ENCODE measurements at regions not wholly inside any gene's neighbourhood (a gene's known extent, or its start where the extent isn't known, plus 50 kb on each side); places are given as distances from the start of the nearest gene placed in this dataset.

GRCh38 chr4:147078875-147079658 lies 133.4 kb upstream of the TTC29 start:
- Histone ChIP-seq H4K8ac (ENCODE audit: low read depth, low read length) (no peak overlapping the region), H2BK120ac (ENCODE audit: low read depth, low read length) (no peak overlapping the region), H3K36me3 (ENCODE audit: control insufficient read depth, insufficient read depth, low read length) (no peaks in the 10 kb centered on the region), H3K79me2 (ENCODE audit: control insufficient read depth, insufficient read depth, low read length) (no peaks in the 10 kb centered on the region), H4K5ac (ENCODE audit: low read length) (no peak overlapping the region), H2BK15ac (replicated peaks; ENCODE audit: low read depth) (no peak overlapping the region), H3K27me3 (ENCODE audit: insufficient read depth, low read length, poor library complexity) (no peaks in the 10 kb centered on the region), H3K27ac (ENCODE audit: low read depth, low read length) (no peak overlapping the region), H3K79me1 (ENCODE audit: low read length) (no peaks in the 10 kb centered on the region), H3K4me2 (ENCODE audit: low read length) (no peak overlapping the region), H3K4me1 (ENCODE audit: control insufficient read depth, low read depth, low read length) (no peaks in the 10 kb centered on the region), H3K4ac (ENCODE audit: low read depth, low read length) (no peak overlapping the region), H2BK5ac (ENCODE audit: low read length) (no peak overlapping the region), H3K23ac (ENCODE audit: low read length) (no peak overlapping the region), H3K4me3 (ENCODE audit: low read length) (no peak overlapping the region), H3K18ac (ENCODE audit: low read length) (no peak overlapping the region), H3K56ac (ENCODE audit: low read length) (no peak overlapping the region), H2AK5ac (ENCODE audit: low read length) (no peak overlapping the region), H3K9ac (ENCODE audit: low read length) (no peak overlapping the region)
- no peak for DNase-seq
- no CpG with 5 or more reads among the region's 17 CpGs for WGBS (ENCODE audit: extremely low coverage, insufficient coverage, low lambda C conversion rate)

- no peaks in the 10 kb centered on the region for H3K36me3 ChIP-seq (ENCODE audit: control insufficient read depth, insufficient read depth, low read length)
- no peaks in the 10 kb centered on the region for H3K79me1 ChIP-seq (ENCODE audit: low read length)
- H2BK120ac ChIP-seq (ENCODE audit: low read depth, low read length), result no peak overlapping the region
- no peaks in the 10 kb centered on the region for H3K4me1 ChIP-seq (ENCODE audit: control insufficient read depth, low read depth, low read length)
- no peak overlapping the region for H2BK5ac ChIP-seq (ENCODE audit: low read length)
- no peak overlapping the region for H3K23ac ChIP-seq (ENCODE audit: low read length)
- H4K5ac ChIP-seq (ENCODE audit: low read length), result no peak overlapping the region
- H4K8ac ChIP-seq (ENCODE audit: low read depth, low read length), result no peak overlapping the region
- H3K4me3 ChIP-seq (ENCODE audit: low read length), result no peak overlapping the region
- no peak overlapping the region for H3K4me2 ChIP-seq (ENCODE audit: low read length)
- H2BK15ac ChIP-seq (replicated peaks; ENCODE audit: low read depth), result no peak overlapping the region
- H3K9ac ChIP-seq (ENCODE audit: low read length), result no peak overlapping the region
- no peak for DNase-seq
- no peak overlapping the region for H3K18ac ChIP-seq (ENCODE audit: low read length)
- no peaks in the 10 kb centered on the region for H3K79me2 ChIP-seq (ENCODE audit: control insufficient read depth, insufficient read depth, low read length)
- no peak overlapping the region for H3K56ac ChIP-seq (ENCODE audit: low read length)
- no CpG with 5 or more reads among the region's 1 CpG for WGBS (ENCODE audit: extremely low coverage, insufficient coverage, low lambda C conversion rate)
- H3K27me3 ChIP-seq (ENCODE audit: insufficient read depth, low read length, poor library complexity), result no peaks in the 10 kb centered on the region
- no peak overlapping the region for H2AK5ac ChIP-seq (ENCODE audit: low read length)
- H3K27ac ChIP-seq (ENCODE audit: low read depth, low read length), result no peak overlapping the region
- no peak overlapping the region for H3K4ac ChIP-seq (ENCODE audit: low read depth, low read length)
These were observed 139.2 kb upstream of the TTC29 start for GRCh38 chr4:147084861-147085260.

- Histone ChIP-seq H2BK15ac (replicated peaks; ENCODE audit: low read depth) (no peak overlapping the region), H2AK5ac (ENCODE audit: low read length) (no peak overlapping the region), H3K56ac (ENCODE audit: low read length) (no peak overlapping the region), H3K4me1 (ENCODE audit: control insufficient read depth, low read depth, low read length) (no peaks in the 10 kb centered on the region), H3K4ac (ENCODE audit: low read depth, low read length) (no peak overlapping the region), H3K4me3 (ENCODE audit: low read length) (no peak overlapping the region), H4K5ac (ENCODE audit: low read length) (no peak overlapping the region), H3K9ac (ENCODE audit: low read length) (no peak overlapping the region), H3K27me3 (ENCODE audit: insufficient read depth, low read length, poor library complexity) (no peaks in the 10 kb centered on the region), H3K27ac (ENCODE audit: low read depth, low read length) (no peak overlapping the region), H3K4me2 (ENCODE audit: low read length) (no peak overlapping the region), H3K18ac (ENCODE audit: low read length) (no peak overlapping the region), H3K79me1 (ENCODE audit: low read length) (no peaks in the 10 kb centered on the region), H2BK120ac (ENCODE audit: low read depth, low read length) (no peak overlapping the region), H4K8ac (ENCODE audit: low read depth, low read length) (no peak overlapping the region), H2BK5ac (ENCODE audit: low read length) (no peak overlapping the region), H3K79me2 (ENCODE audit: control insufficient read depth, insufficient read depth, low read length) (no peaks in the 10 kb centered on the region), H3K23ac (ENCODE audit: low read length) (no peak overlapping the region), H3K36me3 (ENCODE audit: control insufficient read depth, insufficient read depth, low read length) (no peaks in the 10 kb centered on the region)
- no CpG with 5 or more reads among the region's 2 CpGs for WGBS (ENCODE audit: extremely low coverage, insufficient coverage, low lambda C conversion rate)
- DNase-seq, result no peak
These were observed 140.1 kb upstream of the TTC29 start for GRCh38 chr4:147085781-147086180.

GRCh38 chr4:147088146-147088545 lies 142.5 kb upstream of the TTC29 start:
- Histone ChIP-seq H2BK120ac (ENCODE audit: low read depth, low read length) (no peak overlapping the region), H3K4me2 (ENCODE audit: low read length) (no peak overlapping the region), H4K5ac (ENCODE audit: low read length) (no peak overlapping the region), H3K4ac (ENCODE audit: low read depth, low read length) (no peak overlapping the region), H3K9ac (ENCODE audit: low read length) (no peak overlapping the region), H3K18ac (ENCODE audit: low read length) (no peak overlapping the region), H2BK15ac (replicated peaks; ENCODE audit: low read depth) (no peak overlapping the region), H2BK5ac (ENCODE audit: low read length) (no peak overlapping the region), H2AK5ac (ENCODE audit: low read length) (no peak overlapping the region), H4K8ac (ENCODE audit: low read depth, low read length) (no peak overlapping the region), H3K4me3 (ENCODE audit: low read length) (no peak overlapping the region), H3K27me3 (ENCODE audit: insufficient read depth, low read length, poor library complexity) (no peaks in the 10 kb centered on the region), H3K56ac (ENCODE audit: low read length) (no peak overlapping the region), H3K79me1 (ENCODE audit: low read length) (no peaks in the 10 kb centered on the region), H3K4me1 (ENCODE audit: control insufficient read depth, low read depth, low read length) (no peaks in the 10 kb centered on the region), H3K79me2 (ENCODE audit: control insufficient read depth, insufficient read depth, low read length) (no peaks in the 10 kb centered on the region), H3K36me3 (ENCODE audit: control insufficient read depth, insufficient read depth, low read length) (no peaks in the 10 kb centered on the region), H3K27ac (ENCODE audit: low read depth, low read length) (no peak overlapping the region), H3K23ac (ENCODE audit: low read length) (no peak overlapping the region)
- no peak for DNase-seq
- no CpG with 5 or more reads among the region's 4 CpGs for WGBS (ENCODE audit: extremely low coverage, insufficient coverage, low lambda C conversion rate)

- no peak overlapping the region for H3K4me2 ChIP-seq (ENCODE audit: low read length)
- no peak overlapping the region for H3K27ac ChIP-seq (ENCODE audit: low read depth, low read length)
- no peaks in the 10 kb centered on the region for H3K27me3 ChIP-seq (ENCODE audit: insufficient read depth, low read length, poor library complexity)
- no peak overlapping the region for H2BK15ac ChIP-seq (replicated peaks; ENCODE audit: low read depth)
- H3K18ac ChIP-seq (ENCODE audit: low read length), result no peak overlapping the region
- no peak for DNase-seq
- no peak overlapping the region for H4K8ac ChIP-seq (ENCODE audit: low read depth, low read length)
- WGBS (ENCODE audit: extremely low coverage, insufficient coverage, low lambda C conversion rate), result no CpG with 5 or more reads among the region's 5 CpGs
- no peak overlapping the region for H3K23ac ChIP-seq (ENCODE audit: low read length)
- no peak overlapping the region for H2BK5ac ChIP-seq (ENCODE audit: low read length)
- no peak overlapping the region for H2AK5ac ChIP-seq (ENCODE audit: low read length)
- H2BK120ac ChIP-seq (ENCODE audit: low read depth, low read length), result no peak overlapping the region
- no peaks in the 10 kb centered on the region for H3K79me2 ChIP-seq (ENCODE audit: control insufficient read depth, insufficient read depth, low read length)
- no peak overlapping the region for H4K5ac ChIP-seq (ENCODE audit: low read length)
- no peak overlapping the region for H3K4ac ChIP-seq (ENCODE audit: low read depth, low read length)
- no peaks in the 10 kb centered on the region for H3K36me3 ChIP-seq (ENCODE audit: control insufficient read depth, insufficient read depth, low read length)
- no peaks in the 10 kb centered on the region for H3K4me1 ChIP-seq (ENCODE audit: control insufficient read depth, low read depth, low read length)
- no peak overlapping the region for H3K9ac ChIP-seq (ENCODE audit: low read length)
- no peaks in the 10 kb centered on the region for H3K79me1 ChIP-seq (ENCODE audit: low read length)
- no peak overlapping the region for H3K56ac ChIP-seq (ENCODE audit: low read length)
- no peak overlapping the region for H3K4me3 ChIP-seq (ENCODE audit: low read length)
These were observed 144.8 kb upstream of the TTC29 start for GRCh38 chr4:147090486-147090885.

- no CpG with 5 or more reads among the region's 2 CpGs for WGBS (ENCODE audit: extremely low coverage, insufficient coverage, low lambda C conversion rate)
- no peak overlapping the region for H3K4me2 ChIP-seq (ENCODE audit: low read length)
These were observed 147.5 kb upstream of the TTC29 start for GRCh38 chr4:147093206-147093605.

More at GRCh38 chr4:147093206-147093605, 147.5 kb upstream of the TTC29 start:
- Histone ChIP-seq H2BK120ac (ENCODE audit: low read depth, low read length) (no peak overlapping the region), H3K4me3 (ENCODE audit: low read length) (no peak overlapping the region), H3K56ac (ENCODE audit: low read length) (no peak overlapping the region), H3K79me2 (ENCODE audit: control insufficient read depth, insufficient read depth, low read length) (no peaks in the 10 kb centered on the region), H3K23ac (ENCODE audit: low read length) (no peak overlapping the region), H3K27ac (ENCODE audit: low read depth, low read length) (no peak overlapping the region), H3K18ac (ENCODE audit: low read length) (no peak overlapping the region), H4K5ac (ENCODE audit: low read length) (no peak overlapping the region), H3K4ac (ENCODE audit: low read depth, low read length) (no peak overlapping the region), H3K79me1 (ENCODE audit: low read length) (no peaks in the 10 kb centered on the region), H4K8ac (ENCODE audit: low read depth, low read length) (no peak overlapping the region), H2AK5ac (ENCODE audit: low read length) (no peak overlapping the region), H3K9ac (ENCODE audit: low read length) (no peak overlapping the region), H2BK15ac (replicated peaks; ENCODE audit: low read depth) (no peak overlapping the region), H3K27me3 (ENCODE audit: insufficient read depth, low read length, poor library complexity) (no peaks in the 10 kb centered on the region), H2BK5ac (ENCODE audit: low read length) (no peak overlapping the region), H3K36me3 (ENCODE audit: control insufficient read depth, insufficient read depth, low read length) (no peaks in the 10 kb centered on the region), H3K4me1 (ENCODE audit: control insufficient read depth, low read depth, low read length) (no peaks in the 10 kb centered on the region)
- DNase-seq, result no peak
